GM19023 (cell line): ENCODE measurements at regions not wholly inside any gene's neighbourhood (a gene's known extent, or its start where the extent isn't known, plus 50 kb on each side); places are given as distances from the start of the nearest gene placed in this dataset.
"Not testable (repeated sequence)": the region's sequence is repeated elsewhere in the genome, so short reads cannot be mapped to it uniquely, and the experiment has no call there.

Source experiments
- ATAC-seq: cut with Tn5 transposase; IDR thresholded peaks from one replicate; pipeline ENCODE4 v1.9.1; 2021; ENCODE audit warnings: mild to moderate bottlenecking, moderate library complexity; ENCODE audit not compliant: unreplicated experiment

GRCh38 chr2:187865025-187865424 lies 310.8 kb upstream of the TFPI start:
- ATAC-seq = no peak

- ATAC-seq = no peak
These were observed 312.9 kb upstream of the TFPI start for GRCh38 chr2:187867165-187867564.

DNA sequence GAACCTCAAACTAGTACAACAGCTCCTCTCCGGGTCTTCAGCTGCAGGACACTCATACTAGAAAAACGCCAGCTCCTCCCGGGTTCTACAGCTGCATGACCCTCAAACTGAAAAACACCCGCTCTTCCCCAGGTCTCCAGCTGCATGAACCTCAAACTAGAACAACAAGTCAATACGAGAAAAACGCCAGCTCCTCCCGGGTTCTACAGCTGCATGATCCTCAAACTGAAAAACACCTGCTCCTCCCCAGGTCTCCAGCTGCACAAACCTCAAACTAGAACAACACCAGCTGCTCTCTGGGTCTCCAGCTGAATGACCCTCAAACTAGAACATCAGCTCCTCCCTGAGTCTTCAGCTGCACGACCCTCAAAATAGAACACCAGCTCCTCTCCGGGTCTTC lies 315.0 kb upstream of the TFPI start:
- ATAC-seq = no peak

- no peak for ATAC-seq
These were observed 317.3 kb upstream of the TFPI start for GRCh38 chr2:187871506-187871905.

DNA sequence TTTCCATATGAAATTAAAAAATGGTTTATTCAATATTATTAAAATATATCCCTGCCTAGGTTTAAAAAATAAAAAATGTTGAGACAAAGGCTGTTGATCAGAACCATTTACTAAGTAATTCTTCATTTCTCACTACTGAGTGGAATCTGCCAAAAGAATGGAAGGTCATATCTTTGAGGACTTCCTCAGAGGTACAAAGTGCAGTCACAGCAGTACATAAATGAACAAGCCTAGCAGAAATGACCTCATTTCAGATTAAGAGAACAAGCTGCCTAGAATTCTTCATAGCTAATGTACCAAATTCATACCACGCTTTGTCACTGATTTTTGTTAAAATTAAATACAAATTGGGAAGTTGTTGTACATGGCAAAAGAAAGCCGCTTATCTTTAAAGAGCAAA lies 318.9 kb upstream of the TFPI start:
- no peak for ATAC-seq

GRCh38 chr2:187874786-187875185 lies 320.6 kb upstream of the TFPI start:
- no peak for ATAC-seq

DNA sequence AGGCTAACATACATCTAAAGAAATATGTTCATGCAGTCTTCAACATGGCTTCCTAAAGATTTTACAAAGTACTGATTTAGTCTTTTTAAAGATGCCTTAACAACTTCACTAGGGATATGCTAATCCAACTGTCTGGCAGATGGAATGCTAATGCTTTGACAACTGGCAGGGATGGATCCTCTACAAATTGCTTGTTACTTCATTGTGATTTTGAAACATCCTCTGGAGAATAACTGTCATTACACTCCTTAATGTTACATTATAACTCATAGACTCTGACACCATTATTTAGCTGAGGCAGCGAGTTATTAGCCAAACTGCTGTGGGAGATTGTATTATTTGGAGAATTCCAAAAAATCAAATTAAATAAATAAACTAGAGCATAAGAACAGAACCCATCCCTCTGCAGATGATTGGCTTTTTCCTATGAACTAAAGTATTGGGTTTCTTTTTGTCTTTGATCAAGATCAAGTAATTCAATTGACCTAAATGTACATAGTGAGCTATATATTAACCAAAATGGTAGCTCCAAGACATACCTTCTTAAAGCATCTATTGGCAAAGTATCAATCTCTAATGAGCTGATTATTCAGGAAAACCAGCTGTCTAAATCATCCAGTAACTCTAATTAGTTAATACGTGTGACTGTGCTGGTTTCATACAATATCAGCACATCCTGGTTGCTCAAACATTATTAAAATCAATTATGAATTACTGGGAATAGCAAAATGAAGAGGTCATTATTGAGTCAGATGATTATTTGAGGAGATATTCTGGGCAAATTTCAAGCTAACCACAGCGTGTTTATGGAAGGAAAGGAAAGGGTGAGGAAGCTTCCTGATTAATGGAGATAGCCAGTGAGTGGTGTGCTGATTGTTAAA lies 321.3 kb upstream of the TFPI start:
- no peak for ATAC-seq

GRCh38 chr2:187876554-187876953 lies 322.3 kb upstream of the TFPI start:
- ATAC-seq = no peak

GRCh38 chr2:187877391-187877790 lies 323.2 kb upstream of the TFPI start:
- ATAC-seq = no peak

- ATAC-seq = no peak
These were observed 323.9 kb upstream of the TFPI start for GRCh38 chr2:187878112-187878511.

DNA sequence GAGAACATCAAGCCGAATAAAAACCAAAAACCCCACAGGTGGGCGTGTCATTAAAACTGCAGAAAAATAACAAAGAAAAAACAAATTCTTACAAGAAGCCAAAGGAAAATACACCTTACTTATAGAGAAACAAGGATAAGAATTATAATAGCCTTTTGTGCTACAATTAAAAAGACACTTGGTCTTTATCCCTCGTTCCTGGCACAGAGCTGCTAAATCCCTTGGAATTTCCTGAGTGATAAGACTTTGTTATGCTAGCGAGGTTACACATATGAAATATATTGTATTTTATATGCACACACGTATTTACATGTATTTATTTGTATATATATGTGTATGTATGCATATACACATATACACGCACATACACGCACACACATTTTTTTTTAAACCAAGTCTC lies 325.3 kb upstream of the TFPI start:
- ATAC-seq = no peak

GRCh38 chr2:187884003-187884402 lies 329.8 kb upstream of the TFPI start:
- ATAC-seq = no peak

GRCh38 chr2:187890690-187891089 lies 336.5 kb upstream of the TFPI start:
- no peak for ATAC-seq

- no peak for ATAC-seq
These were observed 345.8 kb upstream of the TFPI start for GRCh38 chr2:187900021-187900420.

DNA sequence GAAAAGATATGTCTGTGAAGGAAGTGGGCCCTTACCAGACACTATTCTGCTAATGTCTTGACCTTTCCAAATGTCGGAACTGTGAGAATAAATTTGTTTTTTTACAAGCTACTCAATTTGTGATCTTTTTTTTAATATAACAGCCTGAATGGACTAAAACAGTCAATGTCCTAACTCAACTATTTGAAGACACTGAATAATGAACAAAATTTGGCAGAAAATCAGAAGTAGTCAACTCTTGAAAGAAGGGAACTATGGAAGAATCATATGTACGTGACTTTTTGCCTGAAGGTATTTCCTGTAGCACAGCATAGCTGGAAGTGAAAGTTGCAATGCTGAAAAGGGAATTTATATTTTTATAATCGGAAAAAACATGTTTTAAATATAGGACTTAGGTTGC lies 351.8 kb upstream of the TFPI start:
- no peak for ATAC-seq

- not testable (repeated sequence) for ATAC-seq
These were observed 356.7 kb upstream of the TFPI start for GRCh38 chr2:187910922-187911321.

DNA sequence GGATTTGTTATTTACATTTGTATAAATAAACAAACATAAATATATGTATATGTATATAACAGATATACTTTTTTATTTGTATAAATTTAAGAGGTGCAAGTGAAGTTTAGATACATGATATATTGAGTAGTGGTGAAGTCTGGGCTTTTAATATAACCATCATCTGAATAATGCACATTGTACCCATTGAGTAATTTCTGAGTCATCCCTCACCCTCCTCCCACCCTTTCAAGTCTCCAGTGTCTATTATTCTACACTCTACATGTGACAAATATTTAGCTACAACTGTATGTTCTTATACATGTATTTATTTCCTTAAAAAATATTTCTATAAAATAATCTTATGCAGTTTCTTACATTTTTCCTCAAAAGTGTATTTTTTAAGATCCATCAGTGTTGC lies 358.7 kb upstream of the TFPI start:
- ATAC-seq = no peak

DNA sequence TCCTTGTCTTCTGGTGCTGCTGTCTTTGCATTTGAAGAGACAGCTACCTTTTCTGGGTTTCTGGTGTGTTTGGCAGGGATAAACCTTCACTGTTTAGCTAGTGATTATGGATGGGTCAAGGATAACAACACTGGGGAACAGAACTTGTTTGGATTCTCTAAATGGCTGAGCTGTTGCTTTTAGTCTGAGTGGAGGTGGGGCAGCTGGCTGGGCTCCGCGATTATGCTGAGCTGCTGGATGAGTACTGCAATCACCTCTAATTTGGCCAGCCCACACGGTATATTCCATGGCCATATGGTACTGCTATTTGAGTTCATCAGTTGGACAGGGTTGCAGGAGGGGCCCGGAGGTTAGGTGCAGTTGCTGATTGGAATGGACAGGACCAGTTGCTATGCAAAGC lies 361.6 kb upstream of the TFPI start:
- ATAC-seq = no peak

GRCh38 chr2:187916799-187917198 lies 362.6 kb upstream of the TFPI start:
- ATAC-seq = no peak

GRCh38 chr2:187917535-187917934 lies 363.3 kb upstream of the TFPI start:
- ATAC-seq = no peak

- ATAC-seq = no peak
These were observed 365.0 kb upstream of the TFPI start for GRCh38 chr2:187918996-187919821.

DNA sequence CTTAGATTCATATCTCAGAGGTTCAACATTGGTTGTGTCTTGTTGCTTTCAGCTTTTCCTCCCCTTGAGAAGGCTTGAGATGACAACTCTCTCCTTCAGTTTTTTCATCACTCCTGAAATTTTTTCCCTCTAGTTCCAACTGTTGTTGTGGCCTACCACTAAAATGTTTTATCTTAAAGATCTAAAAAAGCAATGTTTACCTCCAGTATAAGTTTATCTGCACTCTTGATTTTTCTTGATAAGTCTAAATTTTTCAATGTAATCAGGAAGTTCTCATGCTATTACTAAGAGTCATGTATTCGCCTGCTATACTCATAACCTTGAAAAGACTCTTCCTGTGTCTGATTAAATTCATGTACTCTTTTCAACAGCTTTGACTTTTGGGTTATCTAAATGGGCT lies 366.3 kb upstream of the TFPI start:
- no peak for ATAC-seq
